IMR-90 (cell line): ENCODE measurements at regions not wholly inside any gene's neighbourhood (a gene's known extent, or its start where the extent isn't known, plus 50 kb on each side); places are given as distances from the start of the nearest gene placed in this dataset.

ENCODE experiments used
- ATAC-seq: fragments of 200-7000 bp; cut with Tn5 transposase; 2 replicates; pipeline ENCODE4 v1.9.1; 2020; ENCODE audit warnings: low read depth, mild to moderate bottlenecking, moderate library complexity
- BruUV-seq: library from RNA; stranded (reverse); fragments of 400-500 nt; replicated peaks from 2 replicates; lab custom pipeline; 2021; lab: Mats Ljungman, UMichigan
- CTCF ChIA-PET: fragments of 300-600 bp; formaldehyde crosslinking; extraction: SDS; loops from one replicate; lab custom pipeline; 2021; ENCODE audit warnings: antibody characterized with exemption; lab: Yijun Ruan, JAX
- POLR2A ChIA-PET: fragments of 300-600 bp; sonication (Branson Sonifier 250); formaldehyde crosslinking; loops from one replicate; lab custom pipeline; 2022; ENCODE audit warnings: antibody characterized with exemption; ENCODE audit not compliant: unreplicated experiment; lab: Charles Lee
- DNase-seq: peaks from one replicate; pipeline ENCODE4 v3.0.0; 2013
- H2AFZ ChIP-seq: replicated peaks from 2 replicates; pipeline ENCODE3; 2013; ENCODE audit warnings: low read length, mild to moderate bottlenecking; ENCODE audit not compliant: poor library complexity
- H2AK5ac ChIP-seq: 2 replicates; pipeline ENCODE4 v1.6.1; 2013; ENCODE audit warnings: low read depth, low read length, inconsistent platforms
- H2AK9ac ChIP-seq: replicated peaks from 2 replicates; pipeline ENCODE3; 2013; ENCODE audit warnings: mild to moderate bottlenecking, low read depth, low read length, moderate library complexity; ENCODE audit not compliant: poor library complexity
- H2BK120ac ChIP-seq: 2 replicates; pipeline ENCODE4 v1.6.1; 2013; ENCODE audit warnings: low read depth, low read length, inconsistent platforms
- H2BK15ac ChIP-seq: 3 replicates; pipeline ENCODE4 v1.6.1; 2013; ENCODE audit warnings: low read depth, low read length, inconsistent platforms
- H2BK20ac ChIP-seq: 2 replicates; pipeline ENCODE4 v1.6.1; 2013; ENCODE audit warnings: low read depth, mild to moderate bottlenecking, inconsistent platforms, low read length, moderate library complexity
- H2BK5ac ChIP-seq: 2 replicates; pipeline ENCODE4 v1.6.1; 2013; ENCODE audit warnings: mild to moderate bottlenecking, low read depth, low read length, inconsistent platforms; ENCODE audit not compliant: poor library complexity, severe bottlenecking
- H3K14ac ChIP-seq: replicated peaks from 2 replicates; pipeline ENCODE4 v1.6.1; 2013; ENCODE audit warnings: low read depth, low read length, inconsistent platforms
- H3K18ac ChIP-seq: 2 replicates; pipeline ENCODE4 v1.6.1; 2013; ENCODE audit warnings: low read depth, low read length, control low read depth
- H3K23ac ChIP-seq: 2 replicates; pipeline ENCODE4 v1.6.1; 2013; ENCODE audit warnings: low read depth, low read length, inconsistent platforms
- H3K27ac ChIP-seq: 2 replicates; pipeline ENCODE4 v1.5.1; 2013; ENCODE audit warnings: mild to moderate bottlenecking, control low read depth, low read length; ENCODE audit not compliant: insufficient read depth
- H3K27me3 ChIP-seq: 2 replicates; pipeline ENCODE4 v1.6.1; 2013; ENCODE audit warnings: low read length; ENCODE audit not compliant: control insufficient read depth, insufficient read depth
- H3K36me3 ChIP-seq: 2 replicates; pipeline ENCODE4 v1.6.1; 2013; ENCODE audit warnings: low read length, mixed read lengths; ENCODE audit not compliant: control insufficient read depth, insufficient read depth
- H3K4ac ChIP-seq: 2 replicates; pipeline ENCODE4 v1.6.1; 2013; ENCODE audit warnings: low read depth, low read length, inconsistent platforms
- H3K4me1 ChIP-seq: 2 replicates; pipeline ENCODE4 v1.6.1; 2013; ENCODE audit warnings: low read length, mixed read lengths; ENCODE audit not compliant: control insufficient read depth, insufficient read depth
- H3K4me2 ChIP-seq: 2 replicates; pipeline ENCODE4 v1.6.1; 2013; ENCODE audit warnings: low read depth, mild to moderate bottlenecking, control low read depth, low read length, moderate library complexity
- H3K4me3 ChIP-seq: 2 replicates; pipeline ENCODE4 v1.5.1; 2013; ENCODE audit warnings: low read depth, mild to moderate bottlenecking, control low read depth, low read length, moderate library complexity; ENCODE audit not compliant: insufficient read depth
- H3K56ac ChIP-seq: 2 replicates; pipeline ENCODE4 v1.6.1; 2013; ENCODE audit warnings: low read length, inconsistent platforms; ENCODE audit not compliant: insufficient read depth; ENCODE audit errors: extremely low read depth
- H3K79me1 ChIP-seq, 2 experiments: 2 replicates each; pipeline ENCODE4 v1.6.1; 2013; ENCODE audit warnings: low read length in 2 of 2, inconsistent platforms in 1 of 2, low read depth in 1 of 2
- H3K9ac ChIP-seq: 2 replicates; pipeline ENCODE4 v1.6.1; 2013; ENCODE audit warnings: low read depth, low read length, control low read depth
- H3K9me1 ChIP-seq: 2 replicates; pipeline ENCODE4 v1.6.1; 2013; ENCODE audit warnings: low read length, inconsistent platforms; ENCODE audit not compliant: insufficient read depth
- H3K9me3 ChIP-seq: 2 replicates; pipeline ENCODE4 v1.6.1; 2013; ENCODE audit warnings: low read length; ENCODE audit not compliant: control insufficient read depth, insufficient read depth
- H4K20me1 ChIP-seq: 2 replicates; pipeline ENCODE4 v1.6.1; 2013; ENCODE audit warnings: low read length, inconsistent platforms; ENCODE audit not compliant: insufficient read depth
- H4K5ac ChIP-seq: 2 replicates; pipeline ENCODE4 v1.6.1; 2013; ENCODE audit warnings: mild to moderate bottlenecking, low read depth, low read length, control low read depth
- H4K8ac ChIP-seq, 2 experiments: 2 replicates each; pipeline ENCODE4 v1.6.1; 2013; ENCODE audit warnings: low read depth in 2 of 2, low read length in 2 of 2, control low read depth in 1 of 2, inconsistent platforms in 1 of 2
- H4K91ac ChIP-seq: 2 replicates; pipeline ENCODE4 v1.6.1; 2013; ENCODE audit warnings: low read depth, low read length, inconsistent platforms; ENCODE audit not compliant: insufficient read depth
- CEBPB ChIP-seq: IDR thresholded peaks from 2 replicates; pipeline ENCODE4 v1.6.1; 2012; ENCODE audit warnings: low read depth, low read length, improper control_type of control experiment
- CHD1 ChIP-seq: IDR thresholded peaks from 2 replicates; pipeline ENCODE4 v1.6.1; 2012; ENCODE audit warnings: low read depth, low read length, improper control_type of control experiment
- CTCF ChIP-seq: conservative IDR thresholded peaks from 2 replicates; pipeline ENCODE4 v1.5.1; 2012; ENCODE audit warnings: mild to moderate bottlenecking, low read depth, low read length, improper control_type of control experiment
- ELK1 ChIP-seq: fragments of 150-350 bp; IDR thresholded peaks from 2 replicates; pipeline ENCODE4 v1.6.1; 2016; ENCODE audit warnings: low read depth, mild to moderate bottlenecking, low read length, moderate library complexity, borderline replicate concordance
- FOS ChIP-seq: fragments of 150-350 bp; IDR thresholded peaks from 2 replicates; pipeline ENCODE4 v1.6.1; 2016; ENCODE audit warnings: low read depth, low read length
- MAZ ChIP-seq: IDR thresholded peaks from 2 replicates; pipeline ENCODE4 v1.6.1; 2012; ENCODE audit warnings: low read depth, mild to moderate bottlenecking, low read length, improper control_type of control experiment, moderate library complexity, borderline replicate concordance
- MXI1 ChIP-seq: IDR thresholded peaks from 2 replicates; pipeline ENCODE4 v1.6.1; 2012; ENCODE audit warnings: low read depth, mild to moderate bottlenecking, low read length, moderate library complexity, borderline replicate concordance
- NFE2L2 ChIP-seq: fragments of 150-350 bp; IDR thresholded peaks from 2 replicates; pipeline ENCODE4 v1.6.1; 2016; ENCODE audit warnings: low read depth, mild to moderate bottlenecking, low read length
- POLR2A ChIP-seq: IDR thresholded peaks from 2 replicates; pipeline ENCODE4 v1.6.1; 2012; ENCODE audit warnings: mild to moderate bottlenecking, low read depth, low read length
- RAD21 ChIP-seq: IDR thresholded peaks from 2 replicates; pipeline ENCODE4 v1.6.1; 2012; ENCODE audit warnings: low read length, improper control_type of control experiment
- RCOR1 ChIP-seq: IDR thresholded peaks from 2 replicates; pipeline ENCODE4 v1.6.1; 2012; ENCODE audit warnings: mild to moderate bottlenecking, low read length, improper control_type of control experiment; ENCODE audit not compliant: insufficient replicate concordance
- RFX5 ChIP-seq: IDR thresholded peaks from 2 replicates; pipeline ENCODE4 v1.8.0; 2012; ENCODE audit warnings: low read depth, mild to moderate bottlenecking, low read length, moderate library complexity
- SMC3 ChIP-seq: fragments of 150-350 bp; IDR thresholded peaks from 2 replicates; pipeline ENCODE4 v1.6.1; 2016; ENCODE audit warnings: low read depth, mild to moderate bottlenecking, antibody characterized with exemption, low read length, moderate library complexity
- USF2 ChIP-seq: fragments of 150-350 bp; IDR thresholded peaks from 2 replicates; pipeline ENCODE4 v1.6.1; 2017; ENCODE audit warnings: mild to moderate bottlenecking, antibody characterized with exemption, low read length, low read depth
- WGBS, 2 experiments: methylation state at CpG; one replicate each; pipeline versions ENCODE4 v1.1.5 to v1.1.7; 2013; ENCODE audit warnings: missing lambda C conversion rate in 2 of 2; ENCODE audit not compliant: insufficient read length in 1 of 2; ENCODE audit errors: extremely low coverage in 2 of 2; 5-methylcytosine and 5-hydroxymethylcytosine counted together
- dilution Hi-C: fragments of 300-500 bp; cut with HindIII; formaldehyde crosslinking; loops from one replicate; pipeline ENCODE4 v1.14.3; 2018; ENCODE audit warnings: low sequenced_read_pairs; ENCODE audit not compliant: unreplicated experiment
- in situ Hi-C: fragments of 300-500 bp; cut with MboI; formaldehyde crosslinking; loops from 3 replicates; pipeline ENCODE4 v1.14.3; 2019; ENCODE audit warnings: low sequenced_read_pairs, inconsistent platforms, mixed read lengths
- intact Hi-C: fragments of 100-400 bp; cut with micrococcal nuclease; formaldehyde crosslinking; loops from 2 replicates; pipeline ENCODE4 v1.10.0; 2022

GRCh38 chr19:29001597-29002245 is 211.2 kb downstream of the UQCRFS1 start:
- POLR2A ChIA-PET, result no interaction called here

More at GRCh38 chr19:29001597-29002245, 211.2 kb downstream of the UQCRFS1 start:
- Histone ChIP-seq H3K27me3 (no peaks in the 10 kb centered on the region; the same call in 1 of the 2 replicates), H2AK5ac (no peak overlapping the region), H4K20me1 (no peaks in the 10 kb centered on the region), H3K9me1 (no peaks in the 10 kb centered on the region), H4K5ac (no peak overlapping the region), H2BK5ac (no peak overlapping the region), H3K14ac (no peak overlapping the region), H3K27ac (no peak overlapping the region), H3K4me3 (no peak overlapping the region), H3K4me1 (no peaks in the 10 kb centered on the region), H3K79me1 (no peaks in the 10 kb centered on the region), H2BK120ac (no peak overlapping the region), H2AFZ (no peak overlapping the region), H3K23ac (no peak overlapping the region; the same call in 1 of the 2 replicates), H4K8ac (no peak overlapping the region), H3K18ac (no peak overlapping the region), H2AK9ac (no peak overlapping the region), H2BK15ac (no peak overlapping the region), H3K4ac (no peak overlapping the region), H3K4me2 (no peak overlapping the region), H3K36me3 (no peaks in the 10 kb centered on the region), H2BK20ac (no peak overlapping the region), H4K91ac (no peak overlapping the region), H3K9me3 (no peaks in the 10 kb centered on the region; the same call in 1 of the 2 replicates), H3K56ac (no peak overlapping the region), H3K9ac (no peak overlapping the region)
- 66% methylated on average over 3 of the region's 12 CpGs; no CpG with 5 or more reads in 1 of the 2 experiments for WGBS, 2 experiments
- in situ Hi-C loops, result no loop called here
- intact Hi-C loops, result no loop called here
- CTCF ChIA-PET, result no interaction called here
- DNase-seq, result no peak
- no TSS peak for BruUV-seq
- dilution Hi-C loops, result no loop called here
- ATAC-seq, result no peak
- TF ChIP-seq USF2 (no peak), ELK1 (no peak), CHD1 (no peak), SMC3 (no peak), RAD21 (no peak), CTCF (no peak), RCOR1 (no peak), FOS (no peak), MAZ (no peak), MXI1 (no peak), POLR2A (no peak), RFX5 (no peak), NFE2L2 (no peak), CEBPB (no peak)
